ENCODE measurements at regions not wholly inside any gene's neighbourhood (a gene's known extent, or its start where the extent isn't known, plus 50 kb on each side); places are given as distances from the start of the nearest gene placed in this dataset.
A peak's percentile ranks its signal among the peaks of the same experiment; 100 is the strongest.
"Not testable (repeated sequence)": the region's sequence is repeated elsewhere in the genome, so short reads cannot be mapped to it uniquely, and the experiment has no call there.

GRCh38 chr6:119677384-119677783 lies 327.8 kb upstream of the MAN1A1 start:
- DNase-seq = no peak

- DNase-seq = no peak
Measured at GRCh38 chr6:119676961-119677360, 327.4 kb upstream of the MAN1A1 start.

GRCh38 chr6:119676230-119676629 lies 326.7 kb upstream of the MAN1A1 start:
- DNase-seq = peak; percentile 52

GRCh38 chr6:119673741-119674140 lies 324.2 kb upstream of the MAN1A1 start:
- peak; percentile 12 for DNase-seq

GRCh38 chr6:119672725-119673124 lies 323.2 kb upstream of the MAN1A1 start:
- DNase-seq = no peak

- no peak for DNase-seq
Measured at GRCh38 chr6:119671105-119671504, 321.5 kb upstream of the MAN1A1 start.

GRCh38 chr6:119669221-119669620 lies 319.7 kb upstream of the MAN1A1 start:
- DNase-seq = peak; percentile 69

GRCh38 chr6:119665432-119665831 lies 315.9 kb upstream of the MAN1A1 start:
- DNase-seq = not testable (repeated sequence)

GRCh38 chr6:119661628-119662027 lies 312.1 kb upstream of the MAN1A1 start:
- no peak for DNase-seq

- DNase-seq = no peak
Measured at GRCh38 chr6:119661078-119661477, 311.5 kb upstream of the MAN1A1 start.

- no peak for DNase-seq
Measured at GRCh38 chr6:119658917-119659316, 309.4 kb upstream of the MAN1A1 start.

- DNase-seq = no peak
Measured at GRCh38 chr6:119655124-119655523, 305.6 kb upstream of the MAN1A1 start.

- no peak for DNase-seq
Measured at GRCh38 chr6:119653329-119653728, 303.8 kb upstream of the MAN1A1 start.

- no peak for DNase-seq
Measured at GRCh38 chr6:119649531-119649930, 300.0 kb upstream of the MAN1A1 start.

- no peak for DNase-seq
Measured at GRCh38 chr6:119647309-119647708, 297.7 kb upstream of the MAN1A1 start.

GRCh38 chr6:119643876-119644275 lies 294.3 kb upstream of the MAN1A1 start:
- no peak for DNase-seq

GRCh38 chr6:119637768-119638167 lies 288.2 kb upstream of the MAN1A1 start:
- DNase-seq = no peak

- DNase-seq = no peak
Measured at GRCh38 chr6:119636060-119636459, 286.5 kb upstream of the MAN1A1 start.

GRCh38 chr6:119633461-119633860 lies 283.9 kb upstream of the MAN1A1 start:
- no peak for DNase-seq

GRCh38 chr6:119630561-119631192 lies 281.1 kb upstream of the MAN1A1 start:
- no peak for DNase-seq

- no peak for DNase-seq
Measured at GRCh38 chr6:119628691-119629594, 279.4 kb upstream of the MAN1A1 start.

- DNase-seq = peak; percentile 49
Measured at GRCh38 chr6:119627908-119628669, 278.5 kb upstream of the MAN1A1 start.

- DNase-seq = no peak
Measured at GRCh38 chr6:119626884-119627619, 277.5 kb upstream of the MAN1A1 start.
